Bronchial epithelial cell (primary cell): ENCODE measurements at regions not wholly inside any gene's neighbourhood (a gene's known extent, or its start where the extent isn't known, plus 50 kb on each side); places are given as distances from the start of the nearest gene placed in this dataset.

Experiments used
- DNase-seq: peaks from one replicate; pipeline ENCODE4 v3.0.0-alpha.2; 2010; ENCODE audit warnings: low read depth
- FAIRE-seq: peaks from 2 replicates; lab custom pipeline; 2011; peaks lifted over from hg19 to GRCh38; lab: Jason Lieb, UNC
- H3K27me3 ChIP-seq: 2 replicates; pipeline ENCODE4 v1.5.1; 2011; ENCODE audit warnings: low read length; ENCODE audit not compliant: control insufficient read depth, insufficient read depth
- H3K36me3 ChIP-seq: 2 replicates; pipeline ENCODE4 v1.5.1; 2011; ENCODE audit warnings: low read length; ENCODE audit not compliant: control insufficient read depth, insufficient read depth
- H3K4me3 ChIP-seq: 2 replicates; pipeline ENCODE4 v1.5.1; 2011; ENCODE audit warnings: mild to moderate bottlenecking, low read depth, low read length, control low read depth
- TF ChIP-seq, protein P1 (sequence below): IDR thresholded peaks from 2 replicates; pipeline ENCODE4 v1.5.1; 2011; ENCODE audit warnings: mild to moderate bottlenecking, moderate library complexity, low read length, control low read depth, inconsistent platforms; ENCODE audit not compliant: insufficient read depth, severe bottlenecking

GRCh38 chr14:53209370-53209769, 56.2 kb upstream of the DDHD1 start:
- no peak overlapping the region for H3K4me3 ChIP-seq
- no peak for FAIRE-seq
- H3K36me3 ChIP-seq, result no peaks in the 10 kb centered on the region
- no peak for DNase-seq
- H3K27me3 ChIP-seq, result no peaks in the 10 kb centered on the region
- TF ChIP-seq, protein P1, sequence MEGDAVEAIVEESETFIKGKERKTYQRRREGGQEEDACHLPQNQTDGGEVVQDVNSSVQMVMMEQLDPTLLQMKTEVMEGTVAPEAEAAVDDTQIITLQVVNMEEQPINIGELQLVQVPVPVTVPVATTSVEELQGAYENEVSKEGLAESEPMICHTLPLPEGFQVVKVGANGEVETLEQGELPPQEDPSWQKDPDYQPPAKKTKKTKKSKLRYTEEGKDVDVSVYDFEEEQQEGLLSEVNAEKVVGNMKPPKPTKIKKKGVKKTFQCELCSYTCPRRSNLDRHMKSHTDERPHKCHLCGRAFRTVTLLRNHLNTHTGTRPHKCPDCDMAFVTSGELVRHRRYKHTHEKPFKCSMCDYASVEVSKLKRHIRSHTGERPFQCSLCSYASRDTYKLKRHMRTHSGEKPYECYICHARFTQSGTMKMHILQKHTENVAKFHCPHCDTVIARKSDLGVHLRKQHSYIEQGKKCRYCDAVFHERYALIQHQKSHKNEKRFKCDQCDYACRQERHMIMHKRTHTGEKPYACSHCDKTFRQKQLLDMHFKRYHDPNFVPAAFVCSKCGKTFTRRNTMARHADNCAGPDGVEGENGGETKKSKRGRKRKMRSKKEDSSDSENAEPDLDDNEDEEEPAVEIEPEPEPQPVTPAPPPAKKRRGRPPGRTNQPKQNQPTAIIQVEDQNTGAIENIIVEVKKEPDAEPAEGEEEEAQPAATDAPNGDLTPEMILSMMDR, result no peak
